ENCODE measurements at regions not wholly inside any gene's neighbourhood (a gene's known extent, or its start where the extent isn't known, plus 50 kb on each side); places are given as distances from the start of the nearest gene placed in this dataset.

DNA sequence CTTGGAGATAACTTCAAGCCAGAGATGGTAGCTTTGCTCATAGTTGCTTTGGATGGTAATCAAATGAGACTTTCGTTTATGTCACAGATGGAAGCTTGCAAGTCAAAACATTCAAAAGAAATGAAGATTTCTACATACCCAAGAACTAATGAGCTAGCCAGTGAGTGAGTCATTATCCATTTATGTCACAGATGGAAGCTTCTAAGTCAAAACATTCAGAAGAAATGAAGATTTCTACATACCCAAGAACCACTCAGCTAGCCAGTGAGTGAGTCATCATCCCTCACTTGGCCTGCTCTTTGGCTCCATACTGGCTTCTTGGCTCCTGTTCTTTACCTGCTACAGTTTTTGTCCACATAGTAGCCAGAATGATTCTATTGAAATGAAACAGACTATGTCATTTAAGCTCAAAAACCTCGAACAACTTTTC is 559.8 kb upstream of the CBLB start:
- no peak overlapping the region for H3K27ac ChIP-seq (replicated peaks)
- H3K27me3 ChIP-seq (ENCODE audit: low read depth): no peaks in the 10 kb centered on the region
- TF ChIP-seq CTCF (IDR thresholded peaks at IDR 0.05; ENCODE audit: borderline replicate concordance): no peak
- intact Hi-C loops (cut with micrococcal nuclease): no loop called here
- peaks cover 4% of the 10 kb centered on the region for H3K4me1 ChIP-seq
- H3K9me3 ChIP-seq (replicated peaks): no peaks in the 10 kb centered on the region
- no peak overlapping the region for H3K4me3 ChIP-seq
- H3K36me3 ChIP-seq: no peaks in the 10 kb centered on the region
- peak; percentile 16 for DNase-seq

DNA sequence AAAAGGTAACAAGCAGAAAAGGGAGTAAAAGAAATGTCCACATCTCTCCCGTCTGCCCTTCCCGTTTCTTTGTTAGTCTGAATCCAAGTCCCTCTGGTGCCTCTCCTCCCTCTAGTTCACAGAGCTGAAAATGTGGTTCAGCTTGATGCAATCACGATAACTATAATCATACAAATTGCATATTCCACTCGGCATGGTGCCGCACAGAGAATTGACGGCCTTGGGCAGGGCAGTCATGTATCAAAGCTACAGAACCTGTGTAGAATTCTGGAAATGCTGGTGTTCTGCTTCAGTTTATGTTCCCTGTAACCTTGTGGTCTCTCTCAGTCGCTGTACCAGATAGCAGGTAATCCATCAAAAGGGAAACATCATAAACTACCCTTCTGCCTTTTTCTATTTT is 562.9 kb upstream of the CBLB start:
- TF ChIP-seq CTCF (IDR thresholded peaks at IDR 0.05; ENCODE audit: borderline replicate concordance): no peak
- Histone ChIP-seq H3K27me3 (ENCODE audit: low read depth) (no peaks in the 10 kb centered on the region), H3K36me3 (no peaks in the 10 kb centered on the region), H3K4me3 (no peak overlapping the region), H3K4me1 (no peaks in the 10 kb centered on the region), H3K27ac (replicated peaks) (no peak overlapping the region), H3K9me3 (replicated peaks) (no peaks in the 10 kb centered on the region)
- intact Hi-C loops (cut with micrococcal nuclease): no loop called here
- DNase-seq: no peak

DNA sequence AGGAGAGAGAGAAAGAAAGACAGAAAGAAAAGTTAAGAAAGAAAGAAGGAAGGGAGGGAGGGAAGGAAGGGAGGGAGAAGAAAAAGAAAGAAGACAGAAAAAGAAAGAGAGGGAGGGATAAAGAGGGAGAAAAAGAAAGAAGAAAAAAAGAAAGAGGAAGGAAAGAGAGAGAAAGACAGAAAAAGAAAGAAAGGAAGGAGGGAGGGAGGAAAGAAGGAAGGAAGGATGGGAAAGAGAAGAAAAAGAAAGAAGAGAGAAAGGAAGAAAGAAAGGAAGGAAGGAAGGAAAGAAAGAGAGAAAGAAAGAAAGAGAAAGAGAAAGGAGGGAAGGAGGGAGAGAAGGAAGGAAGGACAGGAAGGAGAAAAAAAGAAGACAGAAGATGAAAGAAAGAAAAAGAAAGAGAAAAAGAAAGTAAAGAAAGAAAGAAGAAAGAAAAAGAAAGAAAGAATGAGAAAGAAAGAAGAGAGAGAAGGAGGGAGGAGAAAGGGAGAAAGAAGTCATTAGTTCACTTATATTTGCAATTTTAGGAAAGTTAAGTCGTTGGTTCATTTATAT is 567.2 kb upstream of the CBLB start:
- H3K9me3 ChIP-seq (replicated peaks): no peaks in the 10 kb centered on the region
- no peak for TF ChIP-seq CTCF (IDR thresholded peaks at IDR 0.05; ENCODE audit: borderline replicate concordance)
- intact Hi-C loops (cut with micrococcal nuclease): no loop called here
- no peak for DNase-seq
- H3K4me1 ChIP-seq: no peaks in the 10 kb centered on the region
- no peak overlapping the region for H3K4me3 ChIP-seq
- H3K27ac ChIP-seq (replicated peaks): no peak overlapping the region
- H3K36me3 ChIP-seq: no peaks in the 10 kb centered on the region
- no peaks in the 10 kb centered on the region for H3K27me3 ChIP-seq (ENCODE audit: low read depth)

DNA sequence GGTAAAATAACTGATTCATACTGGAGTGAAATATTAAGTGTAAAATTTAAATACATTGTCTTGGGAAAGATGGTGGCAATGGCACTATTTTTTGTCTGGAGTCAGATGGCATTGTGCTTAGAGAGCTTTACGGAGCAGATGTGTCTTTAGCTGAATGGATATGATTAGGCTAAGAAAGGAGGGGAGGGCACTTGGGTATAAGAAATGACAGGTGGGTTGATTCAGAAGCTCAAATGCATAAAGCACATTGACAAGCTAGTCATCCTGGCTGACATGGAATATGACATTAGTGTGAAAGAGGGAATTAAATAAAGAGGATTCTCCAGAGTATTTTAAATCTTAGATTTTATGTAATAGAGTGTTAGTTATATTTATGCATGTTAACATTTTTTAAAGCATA is 570.1 kb upstream of the CBLB start:
- H3K36me3 ChIP-seq: no peaks in the 10 kb centered on the region
- H3K27me3 ChIP-seq (ENCODE audit: low read depth): no peaks in the 10 kb centered on the region
- no peak for DNase-seq
- no peaks in the 10 kb centered on the region for H3K9me3 ChIP-seq (replicated peaks)
- no peak overlapping the region for H3K4me3 ChIP-seq
- no peaks in the 10 kb centered on the region for H3K4me1 ChIP-seq
- no peak overlapping the region for H3K27ac ChIP-seq (replicated peaks)
- no peak for TF ChIP-seq CTCF (IDR thresholded peaks at IDR 0.05; ENCODE audit: borderline replicate concordance)
- intact Hi-C loops (cut with micrococcal nuclease): no loop called here

- Histone ChIP-seq H3K27ac (replicated peaks) (no peak overlapping the region), H3K36me3 (no peaks in the 10 kb centered on the region), H3K4me1 (no peaks in the 10 kb centered on the region), H3K9me3 (replicated peaks) (no peaks in the 10 kb centered on the region), H3K4me3 (no peak overlapping the region), H3K27me3 (ENCODE audit: low read depth) (no peaks in the 10 kb centered on the region)
- DNase-seq: no peak
- TF ChIP-seq CTCF (IDR thresholded peaks at IDR 0.05; ENCODE audit: borderline replicate concordance): no peak
- intact Hi-C loops (cut with micrococcal nuclease): no loop called here
Observed at GRCh38 chr3:106440672-106441071, 571.9 kb upstream of the CBLB start.
